T-helper 2 cell treated with Interferon-gamma antibody and Interleukin-4, amounts not matched to agents 5 μg/mL and 100 μg/mL, for 36 hours (primary cell): ENCODE measurements at regions not wholly inside any gene's neighbourhood (a gene's known extent, or its start where the extent isn't known, plus 50 kb on each side); places are given as distances from the start of the nearest gene placed in this dataset.
"Not testable (repeated sequence)": the region's sequence is repeated elsewhere in the genome, so short reads cannot be mapped to it uniquely, and the experiment has no call there.

Source experiments
- DNase-seq: peaks from one replicate; pipeline ENCODE4 v3.0.0; 2021; ENCODE audit warnings: low spot score
- H3K27ac Mint-ChIP-seq: one replicate; pipeline ENCODE4 v1.8.0; 2021; ENCODE audit warnings: mild to moderate bottlenecking, mixed read lengths
- H3K27me3 Mint-ChIP-seq: one replicate; pipeline ENCODE4 v1.8.0; 2021; ENCODE audit warnings: low read depth, mixed read lengths
- H3K36me3 Mint-ChIP-seq: one replicate; pipeline ENCODE4 v1.8.0; 2021; ENCODE audit warnings: low read depth, mixed read lengths
- H3K4me1 Mint-ChIP-seq: one replicate; pipeline ENCODE4 v1.8.0; 2021; ENCODE audit warnings: low read depth, mixed read lengths
- H3K4me3 Mint-ChIP-seq: one replicate; pipeline ENCODE4 v1.8.0; 2022; ENCODE audit warnings: mild to moderate bottlenecking, moderate library complexity, mixed read lengths
- H3K9me3 Mint-ChIP-seq: one replicate; pipeline ENCODE4 v1.8.0; 2021; ENCODE audit warnings: mixed read lengths

- DNase-seq, result no peak
- Mint-ChIP-seq H3K4me3 (no peak overlapping the region), H3K27ac (no peak overlapping the region), H3K4me1 (no peaks in the 10 kb centered on the region), H3K27me3 (no peaks in the 10 kb centered on the region), H3K9me3 (no peaks in the 10 kb centered on the region), H3K36me3 (no peaks in the 10 kb centered on the region)
These were observed 444.5 kb downstream of the PREX1 start for GRCh38 chr20:48383252-48383651.

GRCh38 chr20:48382304-48382703 is 445.5 kb downstream of the PREX1 start:
- DNase-seq, result no peak
- no peak overlapping the region for H3K27ac Mint-ChIP-seq
- H3K36me3 Mint-ChIP-seq, result no peaks in the 10 kb centered on the region

GRCh38 chr20:48381353-48382120 is 446.3 kb downstream of the PREX1 start:
- no peak overlapping the region for H3K27ac Mint-ChIP-seq

More at GRCh38 chr20:48382304-48382703, 445.5 kb downstream of the PREX1 start:
- no peaks in the 10 kb centered on the region for H3K27me3 Mint-ChIP-seq
- H3K4me3 Mint-ChIP-seq, result no peak overlapping the region
- no peaks in the 10 kb centered on the region for H3K4me1 Mint-ChIP-seq
- H3K9me3 Mint-ChIP-seq, result no peaks in the 10 kb centered on the region

GRCh38 chr20:48380661-48381060 is 447.1 kb downstream of the PREX1 start:
- Mint-ChIP-seq H3K4me3 (no peak overlapping the region), H3K27me3 (peaks cover 2% of the 10 kb centered on the region), H3K27ac (no peak overlapping the region), H3K9me3 (no peaks in the 10 kb centered on the region), H3K36me3 (no peaks in the 10 kb centered on the region), H3K4me1 (no peaks in the 10 kb centered on the region)
- DNase-seq, result no peak

More at GRCh38 chr20:48381353-48382120, 446.3 kb downstream of the PREX1 start:
- no peak for DNase-seq
- no peaks in the 10 kb centered on the region for H3K9me3 Mint-ChIP-seq
- no peaks in the 10 kb centered on the region for H3K4me1 Mint-ChIP-seq
- no peaks in the 10 kb centered on the region for H3K36me3 Mint-ChIP-seq
- H3K4me3 Mint-ChIP-seq, result no peak overlapping the region
- no peaks in the 10 kb centered on the region for H3K27me3 Mint-ChIP-seq

GRCh38 chr20:48378976-48379675 is 448.7 kb downstream of the PREX1 start:
- Mint-ChIP-seq H3K36me3 (no peaks in the 10 kb centered on the region), H3K4me1 (no peaks in the 10 kb centered on the region), H3K4me3 (no peak overlapping the region), H3K27me3 (peaks cover 2% of the 10 kb centered on the region), H3K27ac (no peak overlapping the region), H3K9me3 (no peaks in the 10 kb centered on the region)
- no peak for DNase-seq

GRCh38 chr20:48377940-48378339 is 449.9 kb downstream of the PREX1 start:
- Mint-ChIP-seq H3K9me3 (no peaks in the 10 kb centered on the region), H3K27ac (no peak overlapping the region), H3K4me1 (no peaks in the 10 kb centered on the region), H3K27me3 (peaks cover 6% of the 10 kb centered on the region), H3K36me3 (no peaks in the 10 kb centered on the region), H3K4me3 (no peak overlapping the region)
- no peak for DNase-seq

- no peak for DNase-seq
- H3K27ac Mint-ChIP-seq, result no peak overlapping the region
- H3K36me3 Mint-ChIP-seq, result no peaks in the 10 kb centered on the region
- H3K27me3 Mint-ChIP-seq, result peaks cover 6% of the 10 kb centered on the region
- no peaks in the 10 kb centered on the region for H3K4me1 Mint-ChIP-seq
- no peak overlapping the region for H3K4me3 Mint-ChIP-seq
- no peaks in the 10 kb centered on the region for H3K9me3 Mint-ChIP-seq
These were observed 452.0 kb downstream of the PREX1 start for GRCh38 chr20:48375804-48376203.

GRCh38 chr20:48374991-48375595 is 452.7 kb downstream of the PREX1 start:
- Mint-ChIP-seq H3K27me3 (peaks cover 6% of the 10 kb centered on the region), H3K27ac (no peak overlapping the region), H3K36me3 (no peaks in the 10 kb centered on the region), H3K9me3 (no peaks in the 10 kb centered on the region), H3K4me1 (no peaks in the 10 kb centered on the region), H3K4me3 (no peak overlapping the region)
- no peak for DNase-seq

GRCh38 chr20:48374031-48374907 is 453.5 kb downstream of the PREX1 start:
- not testable (repeated sequence) for H3K27ac Mint-ChIP-seq, H3K27me3 Mint-ChIP-seq, H3K36me3 Mint-ChIP-seq, H3K4me3 Mint-ChIP-seq, H3K4me1 Mint-ChIP-seq, H3K9me3 Mint-ChIP-seq, DNase-seq

GRCh38 chr20:48373555-48373934 is 454.3 kb downstream of the PREX1 start:
- Mint-ChIP-seq H3K4me3 (no peak overlapping the region), H3K9me3 (no peaks in the 10 kb centered on the region), H3K27ac (no peak overlapping the region), H3K36me3 (no peaks in the 10 kb centered on the region), H3K4me1 (no peaks in the 10 kb centered on the region), H3K27me3 (peaks cover 12% of the 10 kb centered on the region)
- DNase-seq, result no peak

GRCh38 chr20:48372851-48373554 is 454.8 kb downstream of the PREX1 start:
- not testable (repeated sequence) for H3K9me3 Mint-ChIP-seq, H3K27ac Mint-ChIP-seq, H3K36me3 Mint-ChIP-seq, H3K4me1 Mint-ChIP-seq, DNase-seq, H3K4me3 Mint-ChIP-seq
- H3K27me3 Mint-ChIP-seq, result peaks cover 12% of the 10 kb centered on the region

- peaks cover 8% of the 10 kb centered on the region for H3K4me1 Mint-ChIP-seq
- H3K27ac Mint-ChIP-seq, result no peak overlapping the region
- H3K27me3 Mint-ChIP-seq, result peaks cover 11% of the 10 kb centered on the region
- no peaks in the 10 kb centered on the region for H3K36me3 Mint-ChIP-seq
- no peaks in the 10 kb centered on the region for H3K9me3 Mint-ChIP-seq
- no peak overlapping the region for H3K4me3 Mint-ChIP-seq
- DNase-seq, result no peak
These were observed 456.6 kb downstream of the PREX1 start for GRCh38 chr20:48371211-48371610.

- not testable (repeated sequence) for H3K36me3 Mint-ChIP-seq, H3K4me3 Mint-ChIP-seq, DNase-seq, H3K27ac Mint-ChIP-seq, H3K4me1 Mint-ChIP-seq, H3K9me3 Mint-ChIP-seq
- peaks cover 13% of the 10 kb centered on the region for H3K27me3 Mint-ChIP-seq
These were observed 459.2 kb downstream of the PREX1 start for GRCh38 chr20:48368580-48369021.
